ENCODE measurements at regions not wholly inside any gene's neighbourhood (a gene's known extent, or its start where the extent isn't known, plus 50 kb on each side); places are given as distances from the start of the nearest gene placed in this dataset.

DNA sequence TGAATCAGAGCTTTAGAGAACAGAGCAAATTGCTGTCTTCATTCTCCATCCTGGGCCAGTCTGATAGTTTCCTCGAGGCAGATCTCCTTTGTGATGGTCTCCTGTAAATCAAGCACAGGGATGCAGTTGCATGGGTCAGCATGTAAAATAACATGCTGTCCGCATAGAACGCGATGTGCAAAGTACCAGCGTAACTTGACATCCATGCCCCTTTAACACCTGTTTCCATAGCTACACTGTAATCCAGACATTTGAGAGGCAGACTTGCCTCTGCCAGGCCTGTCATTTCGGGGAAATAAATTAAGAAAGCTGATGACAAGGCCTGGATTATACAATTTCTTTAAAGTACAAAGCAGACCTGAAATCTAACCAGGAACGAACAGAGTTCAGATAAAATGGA is 413.5 kb downstream of the TLE4 start:
- DNase-seq (ENCODE audit: low read depth) = no peak

- DNase-seq (ENCODE audit: low read depth) = no peak
Measured at GRCh38 chr9:79984429-79985067, 412.8 kb downstream of the TLE4 start.

GRCh38 chr9:79980432-79980831 is 408.7 kb downstream of the TLE4 start:
- DNase-seq (ENCODE audit: low read depth) = no peak

GRCh38 chr9:79977510-79978197 is 405.9 kb downstream of the TLE4 start:
- no peak for DNase-seq (ENCODE audit: low read depth)

DNA sequence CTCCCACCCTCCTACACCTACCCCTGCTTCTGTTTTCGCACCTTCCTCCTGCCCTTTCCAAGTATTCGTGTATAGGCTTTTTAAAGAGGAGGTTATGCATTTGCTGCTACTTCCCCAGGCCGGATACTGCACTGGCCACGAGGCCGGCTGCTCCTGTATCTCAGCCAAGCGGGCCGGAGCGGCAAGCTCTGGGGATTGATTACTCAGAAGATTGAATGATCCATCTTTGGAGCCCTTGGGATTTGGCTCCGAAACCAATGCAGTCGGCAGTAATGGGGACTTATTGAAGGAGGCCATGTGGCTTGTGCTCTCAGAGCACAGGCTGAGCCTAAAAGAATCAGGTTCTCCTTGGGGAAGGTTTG is 405.3 kb downstream of the TLE4 start:
- no peak for DNase-seq (ENCODE audit: low read depth)

DNA sequence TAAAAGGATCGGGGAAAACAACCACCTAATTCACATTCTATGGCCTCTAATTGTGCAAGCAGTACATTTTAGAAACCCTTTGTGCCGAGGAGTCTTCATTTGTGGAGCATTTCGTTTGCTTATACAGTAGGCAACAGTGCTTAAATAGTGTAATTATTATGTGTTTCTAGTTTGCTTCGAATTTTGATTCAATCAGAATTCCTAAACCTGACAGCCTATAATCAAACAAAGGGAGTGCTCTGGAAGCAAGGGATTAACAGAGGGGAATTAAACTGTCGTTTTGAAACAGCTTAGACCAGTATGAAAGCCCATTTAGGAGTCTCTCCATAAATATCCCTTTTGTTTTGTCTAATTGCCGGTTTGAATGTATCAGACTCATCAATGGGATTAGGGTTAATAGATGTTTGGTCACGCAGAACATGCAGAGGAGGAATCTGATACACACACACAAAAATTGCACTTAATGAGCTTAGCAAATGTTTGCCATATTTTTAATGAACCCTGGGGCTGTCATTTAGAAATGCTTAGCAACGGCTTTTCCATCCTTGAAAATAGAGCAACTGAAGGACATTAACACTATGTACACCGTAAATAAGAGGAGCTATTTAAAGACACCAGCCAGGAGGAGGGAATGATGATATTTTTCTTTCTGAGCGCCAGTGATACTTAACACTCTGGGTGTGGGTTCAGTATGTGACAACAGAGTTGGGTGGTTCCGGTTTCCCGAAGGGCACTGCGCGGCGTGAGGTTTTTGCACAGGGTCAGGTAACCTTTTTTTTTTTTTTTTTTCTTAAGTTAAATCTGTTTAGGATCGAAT is 404.7 kb downstream of the TLE4 start:
- no peak for DNase-seq (ENCODE audit: low read depth)

GRCh38 chr9:79975621-79976256 is 404.0 kb downstream of the TLE4 start:
- DNase-seq (ENCODE audit: low read depth) = no peak

DNA sequence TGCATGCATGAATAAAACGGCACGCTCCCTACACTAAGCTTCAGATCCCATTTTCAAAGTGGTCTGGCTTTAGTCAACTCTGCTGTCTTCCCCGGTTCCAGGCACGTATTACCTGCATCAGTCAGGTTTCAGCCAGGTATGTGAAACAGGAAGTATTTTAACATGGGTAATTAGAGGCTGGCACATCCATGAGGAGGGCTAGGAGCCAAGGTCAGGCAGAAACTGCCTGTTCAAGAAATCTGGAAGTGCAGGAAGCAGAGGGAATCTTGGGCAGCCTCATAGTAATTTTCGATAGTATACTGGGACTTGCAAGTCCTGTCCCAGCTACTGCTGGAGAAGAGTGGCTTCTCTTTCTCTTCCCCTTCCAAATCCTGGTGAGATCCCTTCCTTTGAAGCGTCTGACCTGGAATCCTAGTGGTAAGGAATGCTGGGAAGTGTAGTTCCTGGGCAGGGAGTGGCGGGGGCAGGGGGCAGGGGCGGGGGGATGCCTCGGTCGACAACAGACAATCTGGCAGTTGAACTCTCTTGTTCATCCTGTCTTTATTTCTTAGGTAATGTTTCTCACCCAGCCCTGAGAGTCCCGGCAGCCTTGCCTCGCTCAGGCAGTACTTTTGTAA is 403.1 kb downstream of the TLE4 start:
- no peak for DNase-seq (ENCODE audit: low read depth)

DNA sequence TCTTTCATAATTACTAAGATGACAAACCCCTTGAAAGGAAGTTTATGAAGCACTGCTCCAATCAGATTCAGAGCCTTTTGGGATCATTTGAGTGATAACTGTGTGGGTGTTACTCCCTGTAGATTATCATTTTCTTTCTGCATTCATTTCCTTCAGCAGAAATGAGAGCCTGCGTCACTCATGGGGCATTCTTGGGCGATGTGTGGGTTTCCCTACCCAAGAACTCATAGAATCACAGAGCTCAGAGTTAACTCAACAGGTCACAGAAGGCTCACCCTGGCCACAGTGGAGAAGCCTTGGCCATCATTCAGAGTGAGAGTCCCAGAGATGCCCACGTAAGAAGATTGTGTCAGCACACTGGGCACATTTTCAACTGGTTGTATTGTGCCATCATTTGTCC is 401.9 kb downstream of the TLE4 start:
- no peak for DNase-seq (ENCODE audit: low read depth)

GRCh38 chr9:79970146-79970425 is 398.3 kb downstream of the TLE4 start:
- DNase-seq (ENCODE audit: low read depth) = no peak

DNA sequence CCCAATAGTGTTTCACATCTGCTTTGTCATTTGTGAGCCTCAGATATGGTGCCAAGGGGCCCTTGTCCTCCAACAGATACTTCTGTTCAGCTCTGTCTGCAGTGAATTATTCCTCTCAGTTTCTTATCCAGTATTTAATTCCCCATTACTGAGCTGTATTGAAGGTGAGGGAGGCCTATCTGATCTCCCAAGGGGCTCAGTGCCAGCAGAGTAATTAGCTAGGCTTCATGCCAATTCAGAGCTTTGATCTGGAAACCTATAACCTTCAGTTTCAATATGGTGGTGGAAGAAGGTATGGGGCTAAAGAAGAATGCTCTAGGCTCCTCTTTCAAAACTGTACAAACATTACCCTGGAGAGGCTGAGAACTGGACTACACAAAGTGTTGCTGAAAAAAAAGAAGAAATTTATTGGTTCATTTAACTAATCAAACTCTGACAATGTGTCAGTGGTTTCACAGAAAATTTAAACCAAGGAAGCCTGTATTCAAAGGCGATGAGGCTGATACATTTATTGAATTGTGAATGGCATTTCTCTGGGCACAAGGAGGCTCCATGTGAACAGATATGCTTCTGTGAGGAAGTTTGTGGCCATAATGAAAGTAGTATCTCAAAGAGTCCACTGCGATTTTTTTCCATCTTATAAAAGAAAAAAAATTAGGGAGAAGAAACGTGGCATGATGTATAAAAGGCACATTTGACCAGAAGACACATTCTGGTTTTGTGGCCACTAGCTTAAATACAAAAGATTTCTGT is 397.8 kb downstream of the TLE4 start:
- no peak for DNase-seq (ENCODE audit: low read depth)

GRCh38 chr9:79968533-79968932 is 396.8 kb downstream of the TLE4 start:
- no peak for DNase-seq (ENCODE audit: low read depth)

GRCh38 chr9:79962836-79963235 is 391.1 kb downstream of the TLE4 start:
- peak; percentile 1 for DNase-seq (ENCODE audit: low read depth)

DNA sequence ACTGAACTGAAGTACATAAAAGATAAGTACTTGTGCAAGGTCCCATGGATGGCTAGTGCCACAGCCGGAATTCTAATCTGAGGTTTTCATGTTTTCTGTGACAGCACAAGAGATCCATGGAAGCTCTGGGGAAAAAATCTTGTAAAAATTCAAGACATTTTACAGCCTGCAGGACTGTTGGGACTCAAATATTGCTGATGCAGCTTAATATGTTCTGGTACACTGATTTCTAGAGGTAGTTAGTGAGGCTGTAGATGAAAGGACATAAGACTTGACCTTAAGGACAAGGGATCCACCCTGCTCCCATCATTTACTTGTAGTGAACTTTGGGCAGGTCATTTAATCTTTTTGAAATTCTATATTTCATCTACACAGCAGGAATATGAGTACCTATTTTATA is 390.4 kb downstream of the TLE4 start:
- no peak for DNase-seq (ENCODE audit: low read depth)

DNA sequence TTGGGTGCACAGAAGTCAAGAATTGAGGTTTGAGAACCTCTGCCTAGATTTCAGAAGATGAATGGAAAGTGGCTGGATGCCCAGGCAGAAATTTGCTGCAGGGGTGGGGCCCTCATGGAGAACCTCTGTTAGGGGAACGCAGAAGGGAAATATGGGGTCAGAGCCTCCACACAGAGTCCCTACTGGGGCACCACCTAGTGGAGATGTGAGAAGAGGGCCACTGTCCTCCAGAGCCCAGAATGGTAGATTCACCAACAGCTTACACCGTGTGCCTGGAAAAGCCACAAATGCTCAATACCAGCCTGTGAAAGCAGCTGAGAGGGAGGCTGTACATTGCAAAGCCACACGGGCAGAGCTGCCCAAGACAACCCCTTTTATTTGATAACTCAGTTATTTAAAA is 383.5 kb downstream of the TLE4 start:
- DNase-seq (ENCODE audit: low read depth) = no peak

DNA sequence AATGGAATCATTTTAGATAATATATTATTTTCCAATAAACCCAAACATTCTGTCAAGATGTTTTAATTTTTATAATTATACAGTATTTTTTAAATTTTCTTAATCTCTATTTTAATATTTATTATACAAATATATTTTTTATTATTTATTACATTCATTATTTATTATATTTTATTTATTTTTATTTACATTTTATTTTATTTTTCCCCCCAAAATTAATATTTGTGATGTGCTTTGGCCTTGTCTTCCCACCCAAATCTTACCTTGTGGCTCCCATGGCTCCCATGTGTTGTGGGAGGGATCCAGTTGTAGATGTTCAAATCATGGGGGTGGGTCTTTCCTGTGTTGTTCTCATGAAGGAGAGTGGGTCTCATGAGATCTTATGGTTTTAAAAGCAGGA is 382.1 kb downstream of the TLE4 start:
- no peak for DNase-seq (ENCODE audit: low read depth)

DNA sequence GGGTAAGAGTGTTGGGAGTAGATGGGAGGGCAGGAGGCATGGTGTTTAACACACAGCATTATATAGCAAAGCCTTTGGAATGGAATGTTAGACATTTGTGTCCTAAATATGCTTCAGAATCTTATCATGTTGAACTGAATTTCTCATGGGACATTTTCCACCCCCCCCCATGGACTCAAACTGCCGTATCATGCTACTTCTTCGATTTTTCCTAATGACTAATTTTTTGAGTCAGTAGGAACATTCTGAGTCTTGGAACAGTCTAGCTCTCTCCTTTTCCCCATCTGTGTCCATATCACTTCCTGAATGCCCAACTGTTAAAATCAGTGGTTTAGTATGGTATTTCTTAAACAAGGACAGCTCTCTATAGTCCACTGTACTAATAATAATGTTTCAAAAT is 380.6 kb downstream of the TLE4 start:
- no peak for DNase-seq (ENCODE audit: low read depth)

GRCh38 chr9:79946712-79947111 is 374.9 kb downstream of the TLE4 start:
- DNase-seq (ENCODE audit: low read depth) = no peak

DNA sequence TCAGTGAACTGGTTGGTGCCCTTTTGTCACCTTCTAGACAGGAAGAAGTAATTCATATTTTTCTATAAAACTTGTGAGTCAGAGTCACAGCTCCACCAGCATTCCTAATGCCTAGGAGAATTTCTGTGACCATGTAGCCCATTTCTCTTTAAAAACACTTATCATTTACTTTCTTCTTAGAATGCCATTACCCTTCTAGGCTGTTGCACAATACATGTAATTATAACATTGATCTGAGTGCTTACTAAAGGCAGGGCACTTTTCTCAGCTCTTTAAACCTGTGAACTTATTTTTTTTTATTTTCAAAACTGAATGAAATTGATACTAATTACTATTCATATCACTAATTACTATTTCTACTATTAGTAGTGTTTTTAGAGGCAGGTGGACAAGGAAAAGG is 373.7 kb downstream of the TLE4 start:
- no peak for DNase-seq (ENCODE audit: low read depth)

DNA sequence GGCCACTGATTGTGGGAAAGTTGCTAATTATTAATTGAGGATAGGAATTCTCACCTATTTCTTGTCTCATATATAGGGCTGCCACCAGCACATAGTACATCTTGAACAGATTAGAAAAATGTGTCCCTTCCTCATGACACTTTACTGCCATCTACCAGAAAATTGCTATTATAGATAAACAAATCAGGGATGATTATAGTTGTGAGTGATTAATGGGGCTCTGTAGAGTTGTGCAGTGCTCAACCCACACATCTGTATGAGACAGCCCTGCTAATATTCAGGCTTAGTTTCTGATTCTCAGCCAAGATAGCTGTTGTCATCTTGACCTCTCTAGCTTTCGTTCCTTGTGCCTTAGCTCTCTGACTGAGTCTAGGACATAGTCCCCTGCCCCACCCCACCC is 373.3 kb downstream of the TLE4 start:
- DNase-seq (ENCODE audit: low read depth) = no peak

DNA sequence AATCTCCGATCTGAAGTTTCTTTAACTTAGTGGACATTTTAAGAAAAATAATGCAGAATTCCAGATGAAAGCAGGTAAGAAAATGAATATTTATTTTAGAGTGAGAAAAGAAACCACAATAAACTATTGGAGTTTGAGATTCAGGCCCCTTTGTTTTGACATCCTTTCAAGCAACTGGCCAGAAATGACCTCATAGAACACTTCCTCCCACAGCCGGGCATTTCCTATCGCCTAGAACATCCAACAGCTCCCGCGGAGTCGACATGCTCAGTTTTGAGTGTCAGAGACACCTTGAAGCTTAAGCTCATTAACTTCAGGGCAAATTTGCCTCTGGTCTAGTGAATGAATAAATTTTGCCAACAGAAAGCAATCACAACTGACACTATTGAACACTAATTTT is 369.2 kb downstream of the TLE4 start:
- DNase-seq (ENCODE audit: low read depth) = no peak

DNA sequence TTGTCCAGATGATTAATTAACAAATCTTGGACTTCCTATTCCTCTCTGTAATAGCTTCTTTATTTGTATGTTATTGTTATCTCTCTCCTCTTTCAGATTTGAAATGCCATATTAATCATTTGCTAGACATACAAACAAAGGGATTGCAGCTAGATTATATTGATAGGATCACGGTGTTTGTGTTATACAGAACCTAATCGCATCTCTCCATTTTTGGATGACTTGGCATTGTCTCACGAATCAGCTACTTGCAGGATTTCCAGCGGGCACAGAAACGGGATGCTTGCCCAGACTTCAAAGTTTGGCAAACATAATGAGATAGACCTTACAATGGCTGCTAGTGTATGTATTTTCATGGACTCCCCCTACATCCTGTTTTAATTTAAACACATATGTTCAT is 368.1 kb downstream of the TLE4 start:
- no peak for DNase-seq (ENCODE audit: low read depth)
